ENCODE measurements at regions not wholly inside any gene's neighbourhood (a gene's known extent, or its start where the extent isn't known, plus 50 kb on each side); places are given as distances from the start of the nearest gene placed in this dataset.

- TF ChIP-seq, protein P1, sequence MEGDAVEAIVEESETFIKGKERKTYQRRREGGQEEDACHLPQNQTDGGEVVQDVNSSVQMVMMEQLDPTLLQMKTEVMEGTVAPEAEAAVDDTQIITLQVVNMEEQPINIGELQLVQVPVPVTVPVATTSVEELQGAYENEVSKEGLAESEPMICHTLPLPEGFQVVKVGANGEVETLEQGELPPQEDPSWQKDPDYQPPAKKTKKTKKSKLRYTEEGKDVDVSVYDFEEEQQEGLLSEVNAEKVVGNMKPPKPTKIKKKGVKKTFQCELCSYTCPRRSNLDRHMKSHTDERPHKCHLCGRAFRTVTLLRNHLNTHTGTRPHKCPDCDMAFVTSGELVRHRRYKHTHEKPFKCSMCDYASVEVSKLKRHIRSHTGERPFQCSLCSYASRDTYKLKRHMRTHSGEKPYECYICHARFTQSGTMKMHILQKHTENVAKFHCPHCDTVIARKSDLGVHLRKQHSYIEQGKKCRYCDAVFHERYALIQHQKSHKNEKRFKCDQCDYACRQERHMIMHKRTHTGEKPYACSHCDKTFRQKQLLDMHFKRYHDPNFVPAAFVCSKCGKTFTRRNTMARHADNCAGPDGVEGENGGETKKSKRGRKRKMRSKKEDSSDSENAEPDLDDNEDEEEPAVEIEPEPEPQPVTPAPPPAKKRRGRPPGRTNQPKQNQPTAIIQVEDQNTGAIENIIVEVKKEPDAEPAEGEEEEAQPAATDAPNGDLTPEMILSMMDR (IDR thresholded peaks at IDR 0.05; ENCODE audit: insufficient read depth, low read depth, low read length, missing control alignments) = no peak
- DNase-seq (ENCODE audit: low read depth) = no peak
- H3K4me3 ChIP-seq (ENCODE audit: low read length) = no peak overlapping the region
These were observed 117.3 kb upstream of the POU2AF2 start for GRCh38 chr11:111128076-111128870.

DNA sequence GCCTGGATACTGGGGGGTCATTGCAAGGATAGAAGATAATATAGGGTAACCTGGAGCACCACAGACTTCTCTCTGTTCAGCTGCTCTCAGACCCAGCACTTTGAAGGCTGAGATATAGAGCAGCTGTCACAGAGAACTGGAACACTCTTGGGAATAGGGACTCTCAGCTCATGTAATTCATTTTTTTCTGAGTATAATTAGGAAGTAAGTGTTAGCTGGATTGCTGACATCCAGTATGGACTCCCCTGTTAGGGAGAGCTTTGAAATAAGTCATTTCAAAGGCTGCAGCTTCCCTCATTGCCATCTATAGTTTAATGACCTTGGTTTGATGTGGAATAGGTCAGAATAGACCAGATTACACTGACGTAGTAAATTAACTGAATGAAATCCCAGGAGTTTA, 120.8 kb upstream of the POU2AF2 start:
- DNase-seq (ENCODE audit: low read depth) = no peak
- TF ChIP-seq, protein P1 (IDR thresholded peaks at IDR 0.05; ENCODE audit: insufficient read depth, low read depth, low read length, missing control alignments) = no peak
- no peak overlapping the region for H3K4me3 ChIP-seq (ENCODE audit: low read length)

DNA sequence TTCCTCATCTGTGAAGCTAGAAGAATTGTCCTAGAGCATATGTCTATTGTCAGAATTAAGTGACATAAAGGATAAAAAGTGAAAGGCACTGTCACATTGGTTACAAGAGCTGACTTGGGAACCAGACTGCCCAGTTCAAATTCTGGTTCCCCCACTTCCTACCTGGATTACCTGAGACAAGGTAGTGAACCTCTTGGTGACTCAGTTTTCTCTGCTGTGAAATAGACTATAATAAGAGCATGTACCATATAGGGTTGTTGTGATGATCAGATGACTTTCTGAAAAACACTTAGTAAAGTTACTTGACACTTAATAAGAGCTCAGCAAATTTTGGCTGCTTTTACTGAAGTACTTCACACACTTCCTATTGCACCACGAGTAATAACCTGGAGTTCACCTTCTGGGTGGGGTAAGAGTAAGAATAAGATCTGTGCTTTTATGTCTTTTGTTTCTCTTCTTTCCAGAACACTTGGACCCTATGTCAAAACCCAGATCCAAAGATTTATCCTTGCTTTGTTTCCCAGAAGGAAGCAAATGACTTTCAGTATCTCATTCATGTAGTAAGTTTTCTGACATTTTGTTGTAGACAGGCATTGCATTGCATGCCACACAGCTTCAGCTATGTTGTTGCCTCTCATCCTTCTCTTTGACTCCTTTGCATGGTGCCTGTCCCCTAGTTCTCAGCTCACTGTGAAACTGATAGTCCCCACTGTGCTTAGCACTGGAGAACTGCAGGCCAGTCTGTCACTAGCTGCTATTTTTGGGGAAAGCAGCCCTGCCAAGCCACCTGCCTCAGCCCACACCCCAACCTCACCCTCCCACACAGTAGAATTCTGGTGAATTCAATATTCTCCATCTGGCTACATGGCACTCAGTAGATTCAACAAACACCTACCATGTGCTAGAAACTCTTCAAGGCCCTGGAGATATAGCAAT, 121.8 kb upstream of the POU2AF2 start:
- no peak overlapping the region for H3K4me3 ChIP-seq (ENCODE audit: low read length)
- TF ChIP-seq, protein P1 (IDR thresholded peaks at IDR 0.05; ENCODE audit: insufficient read depth, low read depth, low read length, missing control alignments) = no peak
- DNase-seq (ENCODE audit: low read depth) = peak; percentile 48

DNA sequence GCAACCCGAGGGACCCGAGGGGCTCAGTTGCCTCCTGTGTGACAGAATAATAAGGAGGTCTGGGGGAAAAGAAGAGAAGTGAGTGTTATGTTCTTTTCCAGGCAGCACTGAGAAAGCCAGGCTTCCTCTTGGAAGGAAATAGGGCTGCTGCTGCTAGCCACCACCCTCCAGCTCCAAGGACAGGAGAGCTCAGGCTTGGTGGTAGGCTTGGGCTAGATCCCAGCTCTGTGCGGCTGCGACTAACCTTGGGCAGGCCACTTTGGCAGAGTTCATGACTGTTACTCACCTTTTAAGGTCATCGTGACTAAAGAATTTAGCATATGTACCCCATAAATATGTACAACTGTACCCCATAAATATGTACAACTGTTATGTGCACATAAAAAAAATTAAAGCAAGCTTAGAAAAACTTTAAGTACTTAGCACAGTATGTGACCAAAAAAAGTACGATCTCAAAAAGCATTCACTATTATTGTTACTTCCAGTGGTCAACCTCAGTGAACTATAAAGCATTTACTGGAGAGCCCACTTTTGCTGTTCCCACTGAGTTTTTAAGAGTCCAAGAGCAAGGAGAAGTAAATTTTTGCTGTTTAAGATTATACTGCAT, 124.7 kb upstream of the POU2AF2 start:
- DNase-seq (ENCODE audit: low read depth) = no peak
- TF ChIP-seq, protein P1 (IDR thresholded peaks at IDR 0.05; ENCODE audit: insufficient read depth, low read depth, low read length, missing control alignments) = no peak
- no peak overlapping the region for H3K4me3 ChIP-seq (ENCODE audit: low read length)

GRCh38 chr11:111120161-111120560, 125.4 kb upstream of the POU2AF2 start:
- no peak for DNase-seq (ENCODE audit: low read depth)
- H3K4me3 ChIP-seq (ENCODE audit: low read length) = no peak overlapping the region
- TF ChIP-seq, protein P1 (IDR thresholded peaks at IDR 0.05; ENCODE audit: insufficient read depth, low read depth, low read length, missing control alignments) = no peak

DNA sequence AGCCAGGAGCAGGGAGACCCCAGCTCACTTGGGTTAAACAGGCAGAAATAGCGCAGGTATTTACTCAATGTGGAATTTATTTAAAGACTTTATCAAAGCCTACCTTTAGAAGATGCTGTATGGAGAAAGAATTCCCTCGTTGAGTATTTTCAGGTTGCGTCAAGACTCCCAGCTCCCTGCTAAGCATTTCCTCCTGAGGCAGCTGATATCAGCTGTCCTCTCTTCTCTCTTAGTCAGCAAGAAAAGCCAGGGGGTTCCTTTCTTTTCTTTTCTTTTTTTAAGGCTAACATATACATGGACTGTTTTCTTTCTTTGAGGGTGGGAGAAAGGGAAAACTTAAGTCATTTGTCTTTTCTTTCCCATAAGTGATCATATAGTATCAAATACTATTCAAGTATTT, 125.8 kb upstream of the POU2AF2 start:
- TF ChIP-seq, protein P1 (IDR thresholded peaks at IDR 0.05; ENCODE audit: insufficient read depth, low read depth, low read length, missing control alignments) = no peak
- DNase-seq (ENCODE audit: low read depth) = no peak
- H3K4me3 ChIP-seq (ENCODE audit: low read length) = no peak overlapping the region
